Smooth muscle cell (in vitro differentiated cells): ENCODE measurements at regions not wholly inside any gene's neighbourhood (a gene's known extent, or its start where the extent isn't known, plus 50 kb on each side); places are given as distances from the start of the nearest gene placed in this dataset.

Experiments used
- DNase-seq: peaks from one replicate; lab custom pipeline; 2025; ENCODE audit not compliant: unreplicated experiment; lab: John Stamatoyannopoulos, UW
- H2AFZ ChIP-seq: fragments of 200-600 bp; sonication (generic); 2 replicates; pipeline ENCODE4 v1.6.0; 2016; ENCODE audit warnings: antibody characterized with exemption, low read depth, mild to moderate bottlenecking
- H3F3A ChIP-seq: fragments of 200-600 bp; sonication (generic); 2 replicates; pipeline ENCODE4 v1.6.0; 2017; ENCODE audit warnings: antibody characterized with exemption, low read depth
- H3K27ac ChIP-seq: fragments of 200-600 bp; sonication (generic); 2 replicates; pipeline ENCODE4 v1.5.1; 2016; ENCODE audit warnings: low read depth, mild to moderate bottlenecking
- H3K27me3 ChIP-seq: fragments of 200-600 bp; sonication (generic); 2 replicates; pipeline ENCODE4 v1.6.1; 2016; ENCODE audit warnings: low read depth, mild to moderate bottlenecking
- H3K36me3 ChIP-seq: fragments of 200-600 bp; sonication (generic); 2 replicates; pipeline ENCODE4 v1.5.1; 2016; ENCODE audit warnings: low read depth
- H3K4me1 ChIP-seq: fragments of 200-600 bp; sonication (generic); 2 replicates; pipeline ENCODE4 v1.5.1; 2016; ENCODE audit warnings: low read depth
- H3K4me2 ChIP-seq: fragments of 200-600 bp; sonication (generic); 2 replicates; pipeline ENCODE4 v1.6.0; 2016; ENCODE audit warnings: mild to moderate bottlenecking
- H3K4me3 ChIP-seq: fragments of 200-600 bp; sonication (generic); 2 replicates; pipeline ENCODE4 v1.5.1; 2016; ENCODE audit warnings: mild to moderate bottlenecking
- H3K79me2 ChIP-seq: fragments of 200-600 bp; sonication (generic); 2 replicates; pipeline ENCODE4 v1.6.0; 2016; ENCODE audit warnings: low read depth, mild to moderate bottlenecking
- H3K9ac ChIP-seq: fragments of 200-600 bp; sonication (generic); 2 replicates; pipeline ENCODE4 v1.6.0; 2016; ENCODE audit warnings: low read depth
- H3K9me3 ChIP-seq: fragments of 200-600 bp; sonication (generic); replicated peaks from 2 replicates; pipeline ENCODE4 v1.5.1; 2016; ENCODE audit warnings: low read depth
- H4K20me1 ChIP-seq: fragments of 200-600 bp; sonication (generic); 2 replicates; pipeline ENCODE4 v1.6.0; 2016; ENCODE audit warnings: low read depth
- WGBS: methylation state at CpG from one replicate; pipeline ENCODE4 v1.1.7; 2016; ENCODE audit warnings: low lambda C conversion rate; 5-methylcytosine and 5-hydroxymethylcytosine counted together
- TF ChIP-seq, protein P1 (sequence below): fragments of 200-600 bp; sonication (generic); IDR thresholded peaks from 2 replicates; pipeline ENCODE4 v1.5.1; 2017; ENCODE audit warnings: borderline replicate concordance, mild to moderate bottlenecking, antibody characterized with exemption; ENCODE audit not compliant: insufficient read depth, poor library complexity, severe bottlenecking

DNA sequence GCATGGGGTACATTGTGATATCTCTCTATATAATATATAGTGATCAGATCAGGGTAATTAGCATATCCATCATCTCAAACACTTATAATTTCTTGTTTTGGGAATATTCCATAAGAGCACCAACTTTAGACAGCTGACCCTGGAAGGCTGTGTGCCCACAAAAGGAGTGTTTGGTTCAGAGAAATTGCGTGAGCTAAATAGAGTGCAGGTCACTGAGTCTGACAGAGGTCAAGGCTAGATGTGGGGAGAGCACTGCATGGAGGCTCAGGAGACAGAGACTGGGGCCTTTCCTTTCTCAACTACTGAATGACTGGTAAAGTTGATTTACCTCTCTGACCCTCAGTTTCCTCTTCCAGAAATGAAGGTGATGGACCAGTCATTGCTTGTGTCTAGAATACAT, 114.9 kb upstream of the ADGRF1 start:
- Histone ChIP-seq H4K20me1 (no peaks in the 10 kb centered on the region), H3F3A (no peaks in the 10 kb centered on the region), H2AFZ (no peak overlapping the region), H3K36me3 (no peaks in the 10 kb centered on the region), H3K4me1 (no peaks in the 10 kb centered on the region), H3K27me3 (no peaks in the 10 kb centered on the region), H3K9ac (no peak overlapping the region), H3K79me2 (no peaks in the 10 kb centered on the region), H3K27ac (no peak overlapping the region), H3K9me3 (no peaks in the 10 kb centered on the region), H3K4me3 (no peak overlapping the region), H3K4me2 (no peak overlapping the region)
- no peak for DNase-seq
- TF ChIP-seq, protein P1, sequence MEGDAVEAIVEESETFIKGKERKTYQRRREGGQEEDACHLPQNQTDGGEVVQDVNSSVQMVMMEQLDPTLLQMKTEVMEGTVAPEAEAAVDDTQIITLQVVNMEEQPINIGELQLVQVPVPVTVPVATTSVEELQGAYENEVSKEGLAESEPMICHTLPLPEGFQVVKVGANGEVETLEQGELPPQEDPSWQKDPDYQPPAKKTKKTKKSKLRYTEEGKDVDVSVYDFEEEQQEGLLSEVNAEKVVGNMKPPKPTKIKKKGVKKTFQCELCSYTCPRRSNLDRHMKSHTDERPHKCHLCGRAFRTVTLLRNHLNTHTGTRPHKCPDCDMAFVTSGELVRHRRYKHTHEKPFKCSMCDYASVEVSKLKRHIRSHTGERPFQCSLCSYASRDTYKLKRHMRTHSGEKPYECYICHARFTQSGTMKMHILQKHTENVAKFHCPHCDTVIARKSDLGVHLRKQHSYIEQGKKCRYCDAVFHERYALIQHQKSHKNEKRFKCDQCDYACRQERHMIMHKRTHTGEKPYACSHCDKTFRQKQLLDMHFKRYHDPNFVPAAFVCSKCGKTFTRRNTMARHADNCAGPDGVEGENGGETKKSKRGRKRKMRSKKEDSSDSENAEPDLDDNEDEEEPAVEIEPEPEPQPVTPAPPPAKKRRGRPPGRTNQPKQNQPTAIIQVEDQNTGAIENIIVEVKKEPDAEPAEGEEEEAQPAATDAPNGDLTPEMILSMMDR, result no peak
- whole genome bisulfite sequencing, result 96% methylated on average over 1 of the region's 1 CpG

DNA sequence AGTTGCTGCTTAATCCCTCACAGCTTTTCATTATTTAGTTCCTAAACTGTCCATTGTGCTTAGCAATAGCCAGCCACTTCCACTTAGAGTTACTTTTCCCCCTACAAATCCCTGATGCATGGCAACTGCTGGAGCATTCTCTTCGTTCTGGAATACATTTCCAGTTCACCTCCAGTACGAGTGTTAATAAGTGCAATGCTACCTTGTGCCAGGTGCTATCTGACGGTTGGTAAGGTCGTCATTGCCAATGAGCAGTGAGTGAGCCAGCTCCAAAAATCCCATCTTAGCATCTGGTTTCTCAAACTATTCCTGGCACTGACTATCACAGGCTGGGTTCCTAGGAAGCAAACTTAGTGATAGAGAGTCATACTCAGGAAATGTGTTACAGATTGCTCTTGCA, 114.1 kb upstream of the ADGRF1 start:
- Histone ChIP-seq H3K4me1 (no peaks in the 10 kb centered on the region), H3K9ac (no peak overlapping the region), H3K4me2 (no peak overlapping the region), H3K79me2 (no peaks in the 10 kb centered on the region), H2AFZ (no peak overlapping the region), H4K20me1 (no peaks in the 10 kb centered on the region), H3K27me3 (no peaks in the 10 kb centered on the region), H3K9me3 (no peaks in the 10 kb centered on the region), H3K27ac (no peak overlapping the region), H3K4me3 (no peak overlapping the region), H3K36me3 (no peaks in the 10 kb centered on the region), H3F3A (no peaks in the 10 kb centered on the region)
- TF ChIP-seq, protein P1, result no peak
- WGBS, result 88% methylated on average over 4 of the region's 4 CpGs
- DNase-seq, result no peak

DNA sequence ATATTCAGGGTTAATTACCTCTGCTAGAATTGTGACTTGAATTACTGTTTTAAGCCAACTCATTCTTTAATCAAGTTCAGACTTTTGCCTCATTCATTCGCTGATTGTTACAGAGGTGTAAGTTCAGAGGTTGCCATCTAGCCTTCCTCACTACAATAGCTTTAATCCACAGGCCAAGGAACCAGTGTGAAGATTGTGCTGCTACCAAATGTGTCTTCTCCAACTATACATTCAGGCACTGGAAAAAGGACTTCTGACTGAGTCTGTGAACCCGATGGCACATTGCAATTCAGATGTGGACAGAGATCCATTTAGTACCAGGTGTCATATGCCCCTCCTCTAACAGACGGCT, 111.2 kb upstream of the ADGRF1 start:
- WGBS, result 92% methylated on average over 3 of the region's 3 CpGs
- Histone ChIP-seq H3K4me2 (no peak overlapping the region), H3K4me3 (no peak overlapping the region), H3K27me3 (no peaks in the 10 kb centered on the region), H3F3A (no peaks in the 10 kb centered on the region), H3K36me3 (no peaks in the 10 kb centered on the region), H3K79me2 (no peaks in the 10 kb centered on the region), H2AFZ (no peak overlapping the region), H3K27ac (no peak overlapping the region), H3K4me1 (no peaks in the 10 kb centered on the region), H4K20me1 (no peaks in the 10 kb centered on the region), H3K9ac (no peak overlapping the region), H3K9me3 (no peaks in the 10 kb centered on the region)
- TF ChIP-seq, protein P1, result no peak
- no peak for DNase-seq

DNA sequence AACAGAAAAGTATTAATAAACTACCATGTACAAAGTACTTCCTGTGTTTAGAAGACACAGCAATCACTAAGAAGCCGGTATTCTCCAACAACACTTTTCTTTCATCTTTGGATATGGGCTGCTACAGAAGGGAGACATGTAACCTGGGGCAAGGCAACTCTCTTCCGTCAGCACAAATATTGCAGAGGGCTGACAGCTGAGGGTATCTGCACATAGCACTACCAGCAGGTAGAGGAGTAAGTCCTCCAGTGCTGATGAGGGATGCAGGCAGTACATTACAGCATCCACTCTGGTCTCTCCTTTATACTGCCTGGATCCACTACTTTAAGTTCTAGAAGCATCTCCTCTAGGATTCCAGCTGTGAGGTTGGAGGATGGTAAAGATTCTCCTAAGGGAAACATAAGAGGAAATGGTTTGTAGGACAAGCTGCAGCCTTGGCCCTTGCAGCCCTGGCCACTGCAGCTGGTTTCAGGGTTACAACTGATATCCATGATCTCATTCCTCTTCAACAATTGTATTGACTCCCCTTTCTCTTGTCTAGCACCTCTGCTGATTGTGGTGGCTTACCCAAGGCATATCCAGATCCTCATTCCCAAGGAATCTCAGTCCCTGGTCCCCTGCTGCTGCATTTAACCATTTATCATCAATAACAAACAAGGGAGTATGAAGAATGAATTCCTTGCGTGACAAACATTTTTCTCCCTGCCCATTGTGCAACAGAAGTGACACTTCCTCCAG, 110.7 kb upstream of the ADGRF1 start:
- no peak overlapping the region for H3K9ac ChIP-seq
- no peaks in the 10 kb centered on the region for H3K4me1 ChIP-seq
- no peaks in the 10 kb centered on the region for H3K9me3 ChIP-seq
- no peak overlapping the region for H3K27ac ChIP-seq
- TF ChIP-seq, protein P1, result no peak
- DNase-seq, result no peak
- H3K27me3 ChIP-seq, result no peaks in the 10 kb centered on the region
- no peak overlapping the region for H2AFZ ChIP-seq
- H3K4me3 ChIP-seq, result no peak overlapping the region
- no peaks in the 10 kb centered on the region for H4K20me1 ChIP-seq
- H3K79me2 ChIP-seq, result no peaks in the 10 kb centered on the region
- no peak overlapping the region for H3K4me2 ChIP-seq
- 82% methylated on average over 3 of the region's 3 CpGs for whole genome bisulfite sequencing
- H3F3A ChIP-seq, result no peaks in the 10 kb centered on the region
- no peaks in the 10 kb centered on the region for H3K36me3 ChIP-seq
